Erythroblast (primary cell): ENCODE measurements at regions not wholly inside any gene's neighbourhood (a gene's known extent, or its start where the extent isn't known, plus 50 kb on each side); places are given as distances from the start of the nearest gene placed in this dataset.

ENCODE experiments used
- GATA1 ChIP-seq: IDR thresholded peaks from 2 replicates; pipeline ENCODE4 v1.6.1; 2011; ENCODE audit warnings: low read depth, mild to moderate bottlenecking, control low read depth, low read length, moderate library complexity
- POLR2A ChIP-seq: IDR thresholded peaks from 2 replicates; pipeline ENCODE4 v1.6.1; 2011; ENCODE audit warnings: mild to moderate bottlenecking, low read length

GRCh38 chr22:49689858-49690257 is 137.8 kb downstream of the BRD1 start:
- TF ChIP-seq POLR2A = no peak
- no peak for TF ChIP-seq GATA1
